Right lung (tissue), 2 donors: ENCODE measurements at regions not wholly inside any gene's neighbourhood (a gene's known extent, or its start where the extent isn't known, plus 50 kb on each side); places are given as distances from the start of the nearest gene placed in this dataset.
A peak's percentile ranks its signal among the peaks of the same experiment; 100 is the strongest.
"Not testable (repeated sequence)": the region's sequence is repeated elsewhere in the genome, so short reads cannot be mapped to it uniquely, and the experiment has no call there.

Source experiments
- DNase-seq, 2 donors: peaks; one replicate each; pipeline ENCODE4 v3.0.0-alpha.2; 2013

DNA sequence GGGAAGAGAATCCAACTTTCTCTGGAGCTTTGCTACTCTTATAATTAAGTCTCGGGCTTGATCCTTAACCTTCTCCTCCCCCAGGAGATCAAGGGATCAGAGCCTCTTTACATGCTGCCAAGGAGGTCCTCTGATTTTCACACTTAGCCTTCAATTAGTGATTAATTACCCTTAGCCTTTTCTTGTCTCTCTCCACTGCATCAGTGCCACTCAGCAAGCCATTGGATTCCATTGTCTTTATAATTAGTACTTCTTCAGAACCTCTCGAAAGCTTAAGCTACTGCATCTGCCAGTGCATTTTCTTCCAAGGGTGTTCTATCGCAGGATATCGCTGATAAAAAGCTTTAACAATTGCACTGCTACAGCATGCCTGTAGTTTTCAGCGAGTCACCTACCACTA lies 477.0 kb upstream of the MEIS1 start:
- no peak for DNase-seq

GRCh38 chr2:65957454-65957853 lies 477.5 kb upstream of the MEIS1 start:
- no peak for DNase-seq

GRCh38 chr2:65955259-65955658 lies 479.7 kb upstream of the MEIS1 start:
- DNase-seq = no peak

DNA sequence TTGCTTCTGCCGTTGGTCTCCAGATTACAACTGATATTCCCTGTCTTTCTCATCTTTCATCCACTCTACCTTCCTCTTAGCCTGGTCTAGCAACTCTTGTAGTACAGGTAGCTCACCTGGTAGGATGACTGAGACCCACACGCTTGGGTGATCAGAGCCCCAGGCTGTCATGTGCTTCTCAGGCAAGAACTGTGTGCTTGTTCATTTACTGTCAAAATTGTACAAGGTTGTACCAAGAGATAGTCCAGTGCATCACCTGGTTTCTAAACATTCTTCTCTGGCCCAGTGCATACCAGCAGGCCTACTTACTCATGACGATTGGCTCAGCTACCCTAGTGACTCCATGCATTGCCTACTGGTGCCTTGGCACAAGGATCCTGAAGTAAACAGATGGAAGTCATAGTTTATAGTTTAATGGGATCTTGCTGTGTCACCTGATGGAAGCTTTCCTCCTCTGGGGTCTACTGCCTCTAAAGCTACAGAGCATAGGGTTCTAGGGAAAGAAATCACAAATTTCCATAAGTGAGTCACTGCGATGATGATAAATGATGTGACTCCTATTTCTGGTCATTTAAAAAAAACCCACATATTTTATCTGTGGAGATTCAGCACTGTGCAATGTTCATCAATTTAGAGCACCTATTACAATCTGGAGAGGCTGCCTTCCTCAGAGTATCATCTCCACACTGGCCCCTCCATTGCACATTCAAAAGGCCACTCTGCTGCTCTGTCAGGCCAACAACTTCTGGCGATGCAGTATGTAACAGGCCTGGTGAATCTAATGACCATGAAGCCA lies 481.8 kb upstream of the MEIS1 start:
- no peak for DNase-seq

DNA sequence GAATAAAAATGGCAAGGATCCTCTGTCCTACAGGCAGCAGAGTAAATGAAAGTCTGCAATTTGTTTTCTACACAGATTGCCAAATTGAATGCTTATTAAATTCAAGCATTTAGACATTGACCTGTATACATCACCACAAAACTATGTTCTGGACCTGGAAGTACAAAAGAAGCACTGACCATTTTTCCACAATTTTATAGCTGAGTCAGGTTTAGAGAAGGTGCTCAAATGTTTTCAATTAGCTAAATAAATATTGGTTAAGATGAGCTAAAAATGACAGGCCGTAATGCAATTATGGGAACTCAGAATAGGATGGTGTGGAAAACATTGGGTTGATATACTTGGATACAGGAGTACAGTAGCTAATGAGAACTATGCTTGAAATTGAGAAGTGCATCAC lies 490.7 kb upstream of the MEIS1 start:
- no peak for DNase-seq

DNA sequence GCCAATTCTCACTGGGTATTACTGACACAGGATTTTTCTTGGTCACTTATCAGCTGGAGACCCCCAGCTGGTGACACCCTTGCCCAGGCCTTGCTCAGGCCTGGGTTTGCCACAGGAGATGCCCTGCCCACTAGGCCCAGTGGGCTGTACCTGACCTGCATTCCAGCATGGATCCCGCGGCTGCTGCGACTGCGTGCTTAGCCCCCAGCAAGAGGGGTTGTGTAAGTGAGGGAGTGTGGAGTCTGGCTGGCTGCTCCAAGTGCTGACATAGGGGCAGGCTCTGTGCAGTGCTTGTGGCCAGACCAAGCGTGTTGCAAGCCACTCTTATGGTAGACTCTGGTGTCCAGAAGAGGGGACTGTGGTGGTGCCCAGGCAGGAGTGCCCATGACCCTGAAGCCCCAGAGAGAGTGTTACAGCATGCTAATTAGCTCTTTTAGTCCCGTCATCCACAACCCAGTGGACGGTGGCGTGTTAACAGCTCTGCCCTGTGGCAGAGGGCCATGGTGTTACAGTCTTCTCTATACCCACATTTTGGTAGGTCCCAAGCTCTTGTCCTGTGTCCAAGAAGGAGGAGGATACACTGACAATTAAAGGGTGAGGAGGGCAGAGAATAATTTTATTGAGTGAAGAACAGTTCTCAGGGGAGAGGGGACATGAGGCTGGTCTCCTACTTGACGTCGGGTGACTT lies 491.7 kb upstream of the MEIS1 start:
- no peak for DNase-seq

- DNase-seq = no peak
These were observed 494.1 kb upstream of the MEIS1 start for GRCh38 chr2:65940856-65941255.

- no peak for DNase-seq
These were observed 495.2 kb upstream of the MEIS1 start for GRCh38 chr2:65939687-65940086.

DNA sequence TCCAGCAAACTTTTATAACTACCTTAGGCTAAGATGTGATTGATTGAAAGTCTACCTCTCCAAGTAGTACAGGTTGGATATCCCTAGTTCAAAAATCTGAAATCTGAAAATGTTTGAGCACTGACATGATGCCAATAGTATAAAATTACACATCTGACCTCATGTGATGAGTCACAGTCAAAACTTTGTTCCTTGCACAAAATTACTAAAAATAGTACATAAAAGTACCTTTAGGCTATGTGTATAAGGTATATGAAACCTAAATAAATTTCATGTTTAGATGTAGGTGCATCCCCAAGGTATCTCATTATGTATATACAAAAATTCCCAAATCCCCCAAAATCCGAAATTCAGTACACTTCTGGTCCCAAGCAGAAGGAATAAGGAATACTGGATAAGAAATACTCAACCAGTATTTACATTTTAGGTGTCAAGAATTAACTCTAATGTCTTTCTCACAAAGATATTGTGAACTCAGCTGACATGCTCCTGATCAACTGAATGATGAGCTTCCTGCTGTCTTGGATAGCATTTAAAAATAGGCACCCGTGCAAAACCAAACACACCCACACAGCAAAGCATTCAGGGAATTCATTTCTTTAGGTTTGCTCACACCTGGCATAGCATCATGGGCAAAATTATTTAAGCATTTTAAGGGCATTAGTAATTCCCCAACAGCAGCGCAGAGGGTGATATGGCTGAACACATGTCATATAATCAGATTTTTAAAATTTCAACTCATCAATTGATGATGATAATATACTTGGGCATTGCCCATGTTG lies 497.4 kb upstream of the MEIS1 start:
- DNase-seq = no peak

DNA sequence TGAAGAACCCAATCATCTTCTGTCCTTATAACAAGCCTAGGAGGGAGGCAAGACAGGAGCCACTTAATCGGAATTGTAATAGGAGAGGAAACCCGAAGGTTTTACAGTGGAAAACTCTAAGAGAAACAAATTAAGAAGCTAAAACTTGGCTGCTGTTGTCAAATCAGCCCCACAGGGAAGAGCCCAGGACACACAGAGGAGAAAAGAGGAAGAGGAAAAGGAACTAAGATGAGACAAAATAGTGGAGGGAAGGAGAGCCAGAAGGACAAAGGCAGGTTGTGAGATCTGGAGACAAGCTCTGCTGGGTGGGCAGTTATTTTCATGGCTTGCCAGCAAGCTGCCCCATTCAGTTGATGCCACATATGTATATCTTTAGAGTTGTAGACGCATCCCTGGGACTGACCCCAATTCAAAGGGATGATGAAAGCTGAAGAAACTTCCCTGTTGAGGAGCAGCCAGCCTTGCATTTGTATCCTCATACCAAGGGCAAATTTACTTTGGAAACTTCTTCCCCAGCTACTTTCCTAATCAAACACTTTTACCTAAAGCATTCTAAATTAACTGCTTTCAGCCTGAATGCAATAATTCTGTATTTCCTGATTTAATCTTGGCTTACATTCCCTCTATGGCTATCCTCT lies 499.8 kb upstream of the MEIS1 start:
- DNase-seq = no peak

DNA sequence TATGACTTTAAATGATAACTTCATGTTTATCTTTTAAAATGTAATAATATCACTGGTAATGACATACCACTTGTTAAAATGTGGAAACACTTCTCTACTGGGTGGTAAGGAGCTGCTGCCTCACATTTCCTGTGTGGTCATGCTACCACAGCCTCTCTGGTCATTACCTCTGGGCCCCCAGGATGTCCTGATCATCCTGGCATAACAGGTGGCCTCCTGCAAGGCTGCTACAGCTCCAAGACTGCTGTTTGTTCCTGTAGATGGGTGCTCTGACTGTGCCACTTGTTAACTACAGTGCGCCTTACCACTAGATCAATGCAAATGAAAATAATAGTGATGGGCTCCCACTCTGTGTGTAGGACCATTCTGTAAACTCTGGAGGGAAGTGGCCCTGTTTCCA lies 500.2 kb upstream of the SPRED2 start:
- DNase-seq = no peak

- DNase-seq = no peak
These were observed 498.7 kb upstream of the SPRED2 start for GRCh38 chr2:65931056-65931455.

- no peak for DNase-seq
These were observed 497.9 kb upstream of the SPRED2 start for GRCh38 chr2:65930259-65930658.

- not testable (repeated sequence) for DNase-seq
These were observed 497.3 kb upstream of the SPRED2 start for GRCh38 chr2:65929664-65930063.

DNA sequence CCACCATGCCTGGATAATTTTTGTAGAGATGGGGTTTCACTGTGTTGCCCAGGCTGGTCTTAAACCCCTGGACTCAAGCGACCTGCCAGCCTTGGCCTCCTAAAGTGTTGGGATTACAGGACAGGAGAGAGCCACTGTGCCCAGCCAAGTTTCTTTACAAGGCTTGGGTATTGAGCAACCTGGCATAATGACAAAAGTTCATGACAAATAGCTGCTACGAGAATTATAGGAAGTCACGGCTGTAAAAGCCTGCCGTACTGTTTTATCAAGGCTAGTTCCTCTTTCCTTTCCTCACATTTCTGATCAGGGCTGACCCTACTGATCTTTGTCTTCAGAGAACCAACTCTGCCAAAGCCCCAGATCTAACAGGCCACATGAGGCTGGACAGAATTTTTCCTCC lies 490.4 kb upstream of the SPRED2 start:
- DNase-seq = peak; percentile 38 to 55

GRCh38 chr2:65922030-65922429 lies 489.6 kb upstream of the SPRED2 start:
- no peak for DNase-seq

GRCh38 chr2:65921116-65921515 lies 488.7 kb upstream of the SPRED2 start:
- no peak for DNase-seq

DNA sequence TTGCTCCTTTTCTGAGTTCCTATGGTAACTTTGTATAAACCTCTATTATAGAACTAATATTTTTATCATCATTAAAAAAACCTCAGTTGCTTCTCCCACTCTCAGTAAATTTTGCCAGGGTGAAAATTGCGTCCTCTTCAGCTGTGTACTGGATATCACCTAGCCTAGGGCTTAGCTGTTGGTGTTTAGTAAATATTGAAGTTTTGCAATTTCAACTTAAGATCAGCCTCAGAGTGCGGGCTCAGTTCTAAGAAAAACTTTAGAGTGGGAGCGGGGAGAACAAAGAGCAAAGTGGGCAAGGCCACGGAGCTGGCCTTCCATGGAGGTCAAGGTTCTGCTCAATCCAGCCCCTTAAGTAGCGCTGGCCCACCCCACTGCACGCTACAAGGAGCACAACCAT lies 488.3 kb upstream of the SPRED2 start:
- DNase-seq = no peak

- no peak for DNase-seq
These were observed 487.3 kb upstream of the SPRED2 start for GRCh38 chr2:65919550-65920188.

DNA sequence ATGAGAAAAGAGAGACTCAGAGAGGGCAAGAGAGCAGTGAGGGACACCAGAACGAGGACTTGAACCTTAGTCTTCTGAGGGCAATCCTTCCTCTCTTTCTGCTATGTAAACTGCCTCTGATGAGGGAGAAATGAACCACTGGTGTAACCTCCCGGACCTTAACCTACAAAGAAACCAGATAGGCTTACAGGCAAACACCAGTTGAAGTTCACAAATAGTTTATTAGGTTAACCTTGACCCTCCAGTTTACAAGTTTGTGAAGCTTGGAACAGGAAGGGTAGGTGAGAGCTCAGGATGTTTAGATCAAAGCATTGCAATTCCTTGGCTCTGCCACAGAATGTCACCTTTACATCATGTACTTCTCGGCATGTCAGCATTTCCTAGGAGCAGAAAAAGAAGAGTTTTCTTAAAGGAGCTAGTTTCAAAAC lies 486.4 kb upstream of the SPRED2 start:
- DNase-seq = no peak

- DNase-seq = no peak
These were observed 485.6 kb upstream of the SPRED2 start for GRCh38 chr2:65917986-65918385.
